ENCODE measurements at regions not wholly inside any gene's neighbourhood (a gene's known extent, or its start where the extent isn't known, plus 50 kb on each side); places are given as distances from the start of the nearest gene placed in this dataset.
A peak's percentile ranks its signal among the peaks of the same experiment; 100 is the strongest.

DNA sequence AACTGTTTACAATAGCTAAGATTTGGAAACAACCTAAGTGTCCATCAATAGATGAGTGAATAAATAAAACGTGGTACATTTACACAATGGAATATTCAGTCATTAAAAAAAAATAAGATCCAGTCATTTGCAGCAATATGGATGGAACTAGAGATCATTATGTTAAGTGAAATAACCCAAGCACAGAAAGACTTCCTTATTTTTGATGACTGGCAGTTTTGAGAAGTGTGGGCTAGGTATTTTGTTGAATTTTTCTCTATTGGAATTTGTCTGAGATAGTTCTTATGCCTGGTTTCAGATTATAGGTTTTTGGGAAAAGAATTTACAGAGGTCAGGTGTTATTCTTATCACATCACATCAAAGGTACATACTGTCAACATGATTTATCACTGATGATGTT lies 293.8 kb upstream of the ARSJ start:
- Histone ChIP-seq H3K4me3 (ENCODE audit: insufficient read depth in 1 of 2, low read depth in 1 of 2, low read length in 2 of 2) (no peak overlapping the region), H3K14ac (ENCODE audit: low read length in 2 of 2) (no peak overlapping the region), H3K23ac (ENCODE audit: low read length in 2 of 2) (no peak overlapping the region), H2BK5ac (ENCODE audit: low read depth, low read length, poor library complexity, severe bottlenecking) (no peak overlapping the region), H2BK12ac (ENCODE audit: low read length in 2 of 2) (no peak overlapping the region), H3K4me1 (ENCODE audit: control insufficient read depth, insufficient read depth, low read depth, low read length) (no peaks in the 10 kb centered on the region), H3K9me3 (ENCODE audit: control insufficient read depth, low read length) (no peaks in the 10 kb centered on the region), H2BK120ac (ENCODE audit: low read depth, low read length) (no peak overlapping the region), H3K18ac (ENCODE audit: low read depth in 1 of 2, low read length in 2 of 2) (no peak overlapping the region), H2BK15ac (ENCODE audit: low read depth, poor library complexity, severe bottlenecking) (no peak overlapping the region), H4K8ac (ENCODE audit: low read length) (no peak overlapping the region), H3K4ac (ENCODE audit: low read depth in 1 of 2, low read length in 2 of 2) (no peak overlapping the region), H3K36me3 (ENCODE audit: control insufficient read depth in 1 of 2, insufficient read depth in 2 of 2, low read depth in 1 of 2, low read length in 2 of 2) (no peaks in the 10 kb centered on the region), H2AK5ac (ENCODE audit: low read length, severe bottlenecking) (no peak overlapping the region), H3K27me3 (ENCODE audit: control insufficient read depth in 1 of 2, insufficient read depth in 1 of 2, low read length in 2 of 2) (no peaks in the 10 kb centered on the region), H2AFZ (ENCODE audit: low read depth, low read length) (no peak overlapping the region), H3K9ac (ENCODE audit: low read length) (no peak overlapping the region), H4K91ac (ENCODE audit: low read length) (no peak overlapping the region), H3K79me1 (replicated peaks; ENCODE audit: low read length, poor library complexity, severe bottlenecking) (no peaks in the 10 kb centered on the region), H3K27ac (ENCODE audit: low read length, poor library complexity, severe bottlenecking) (no peak overlapping the region), H3K4me2 (ENCODE audit: low read length, poor library complexity, severe bottlenecking) (no peak overlapping the region)
- no peak for DNase-seq
- WGBS = no CpG with 5 or more reads among the region's 1 CpG

DNA sequence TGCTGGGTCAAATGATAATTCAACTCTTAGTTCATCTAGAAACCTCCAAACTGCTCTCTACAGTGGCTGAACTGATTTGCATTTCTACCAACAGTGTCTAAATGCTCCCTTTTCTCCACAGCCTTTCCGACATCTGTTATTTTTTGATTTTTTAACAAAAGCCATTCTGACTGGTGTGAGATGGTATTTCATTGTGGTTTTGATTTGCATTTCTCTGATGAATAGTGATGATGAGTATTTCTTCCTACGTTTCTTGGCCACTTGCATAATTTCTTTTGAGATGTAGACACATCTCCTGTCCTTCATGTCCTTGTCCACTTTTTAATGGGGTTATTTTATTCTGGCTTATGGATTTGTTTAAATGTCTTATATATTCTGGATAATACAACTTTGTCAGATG lies 298.2 kb upstream of the ARSJ start:
- H4K8ac ChIP-seq (ENCODE audit: low read length) = no peak overlapping the region
- no peak overlapping the region for H3K14ac ChIP-seq (ENCODE audit: low read length in 2 of 2)
- no peak overlapping the region for H2BK12ac ChIP-seq (ENCODE audit: low read length in 2 of 2)
- no peak overlapping the region for H3K27ac ChIP-seq (ENCODE audit: low read length, poor library complexity, severe bottlenecking)
- H3K36me3 ChIP-seq (ENCODE audit: control insufficient read depth in 1 of 2, insufficient read depth in 2 of 2, low read depth in 1 of 2, low read length in 2 of 2) = no peaks in the 10 kb centered on the region
- no peak for DNase-seq
- H3K4me2 ChIP-seq (ENCODE audit: low read length, poor library complexity, severe bottlenecking) = no peak overlapping the region
- no peak overlapping the region for H3K4me3 ChIP-seq (ENCODE audit: insufficient read depth in 1 of 2, low read depth in 1 of 2, low read length in 2 of 2)
- no peaks in the 10 kb centered on the region for H3K9me3 ChIP-seq (ENCODE audit: control insufficient read depth, low read length)
- no peak overlapping the region for H4K91ac ChIP-seq (ENCODE audit: low read length)
- no peaks in the 10 kb centered on the region for H3K79me1 ChIP-seq (replicated peaks; ENCODE audit: low read length, poor library complexity, severe bottlenecking)
- H2BK15ac ChIP-seq (ENCODE audit: low read depth, poor library complexity, severe bottlenecking) = no peak overlapping the region
- no peaks in the 10 kb centered on the region for H3K27me3 ChIP-seq (ENCODE audit: control insufficient read depth in 1 of 2, insufficient read depth in 1 of 2, low read length in 2 of 2)
- no peak overlapping the region for H2BK120ac ChIP-seq (ENCODE audit: low read depth, low read length)
- no peak overlapping the region for H2BK5ac ChIP-seq (ENCODE audit: low read depth, low read length, poor library complexity, severe bottlenecking)
- H3K4me1 ChIP-seq (ENCODE audit: control insufficient read depth, insufficient read depth, low read depth, low read length) = no peaks in the 10 kb centered on the region
- H2AFZ ChIP-seq (ENCODE audit: low read depth, low read length) = no peak overlapping the region
- H3K4ac ChIP-seq (ENCODE audit: low read depth in 1 of 2, low read length in 2 of 2) = no peak overlapping the region
- no peak overlapping the region for H2AK5ac ChIP-seq (ENCODE audit: low read length, severe bottlenecking)
- no peak overlapping the region for H3K18ac ChIP-seq (ENCODE audit: low read depth in 1 of 2, low read length in 2 of 2)
- WGBS = no CpG with 5 or more reads among the region's 2 CpGs
- no peak overlapping the region for H3K23ac ChIP-seq (ENCODE audit: low read length in 2 of 2)
- H3K9ac ChIP-seq (ENCODE audit: low read length) = no peak overlapping the region

DNA sequence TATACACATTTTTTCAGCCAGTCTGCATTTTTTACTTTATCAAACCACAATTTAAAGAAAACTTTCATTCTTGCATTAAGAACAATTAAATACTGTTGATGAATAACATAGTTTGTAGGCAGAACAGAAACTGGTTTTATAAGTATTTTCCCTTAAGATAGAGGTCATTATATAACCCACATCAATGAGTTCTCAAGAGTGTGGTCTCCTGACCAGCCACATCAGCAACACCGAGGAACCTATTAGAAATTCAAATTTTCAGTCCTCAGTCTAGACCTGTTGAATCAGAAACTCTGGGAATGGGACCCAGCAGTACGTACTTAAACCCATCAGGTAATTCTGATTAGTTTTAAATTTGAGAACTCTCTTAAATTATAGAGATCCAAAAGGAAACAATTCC lies 299.6 kb upstream of the ARSJ start:
- Histone ChIP-seq H3K14ac (ENCODE audit: low read length in 2 of 2) (no peak overlapping the region), H3K4me3 (ENCODE audit: insufficient read depth in 1 of 2, low read depth in 1 of 2, low read length in 2 of 2) (no peak overlapping the region), H3K79me1 (replicated peaks; ENCODE audit: low read length, poor library complexity, severe bottlenecking) (no peaks in the 10 kb centered on the region), H3K9ac (ENCODE audit: low read length) (no peak overlapping the region), H2BK120ac (ENCODE audit: low read depth, low read length) (no peak overlapping the region), H4K8ac (ENCODE audit: low read length) (no peak overlapping the region), H3K27me3 (ENCODE audit: control insufficient read depth in 1 of 2, insufficient read depth in 1 of 2, low read length in 2 of 2) (no peaks in the 10 kb centered on the region), H3K18ac (ENCODE audit: low read depth in 1 of 2, low read length in 2 of 2) (no peak overlapping the region), H3K27ac (ENCODE audit: low read length, poor library complexity, severe bottlenecking) (no peak overlapping the region), H2AFZ (ENCODE audit: low read depth, low read length) (no peak overlapping the region), H3K4ac (ENCODE audit: low read depth in 1 of 2, low read length in 2 of 2) (no peak overlapping the region), H4K91ac (ENCODE audit: low read length) (no peak overlapping the region), H3K36me3 (ENCODE audit: control insufficient read depth in 1 of 2, insufficient read depth in 2 of 2, low read depth in 1 of 2, low read length in 2 of 2) (no peaks in the 10 kb centered on the region), H3K4me1 (ENCODE audit: control insufficient read depth, insufficient read depth, low read depth, low read length) (no peaks in the 10 kb centered on the region), H3K9me3 (ENCODE audit: control insufficient read depth, low read length) (no peaks in the 10 kb centered on the region), H2BK15ac (ENCODE audit: low read depth, poor library complexity, severe bottlenecking) (no peak overlapping the region), H2BK5ac (ENCODE audit: low read depth, low read length, poor library complexity, severe bottlenecking) (no peak overlapping the region), H2AK5ac (ENCODE audit: low read length, severe bottlenecking) (peak overlapping the region; percentile 65), H3K4me2 (ENCODE audit: low read length, poor library complexity, severe bottlenecking) (no peak overlapping the region), H3K23ac (ENCODE audit: low read length in 2 of 2) (no peak overlapping the region), H2BK12ac (ENCODE audit: low read length in 2 of 2) (no peak overlapping the region)
- WGBS = 100% methylated on average over 1 of the region's 2 CpGs
- no peak for DNase-seq

DNA sequence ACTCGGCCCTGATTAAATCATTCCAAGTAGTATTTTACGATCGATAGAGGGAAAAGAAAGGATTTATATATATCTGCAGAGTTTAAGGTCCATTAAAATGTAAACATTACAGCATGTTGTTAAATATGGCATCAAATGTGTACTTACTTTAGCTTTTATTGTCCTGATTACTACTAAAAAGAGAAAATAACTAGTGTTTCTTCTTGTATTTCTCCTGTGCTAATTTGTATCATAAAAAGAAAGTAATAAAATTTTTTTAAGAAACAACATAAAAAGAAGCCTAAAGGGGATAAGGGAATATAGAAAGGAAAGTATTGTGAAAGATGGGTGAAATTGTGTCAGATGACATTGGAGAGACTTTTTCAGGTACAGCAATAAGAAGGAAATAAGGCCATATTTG lies 300.3 kb upstream of the ARSJ start:
- no peak overlapping the region for H2BK15ac ChIP-seq (ENCODE audit: low read depth, poor library complexity, severe bottlenecking)
- no peak overlapping the region for H2BK5ac ChIP-seq (ENCODE audit: low read depth, low read length, poor library complexity, severe bottlenecking)
- no peaks in the 10 kb centered on the region for H3K27me3 ChIP-seq (ENCODE audit: control insufficient read depth in 1 of 2, insufficient read depth in 1 of 2, low read length in 2 of 2)
- no peak overlapping the region for H2BK120ac ChIP-seq (ENCODE audit: low read depth, low read length)
- DNase-seq = no peak
- H3K9ac ChIP-seq (ENCODE audit: low read length) = no peak overlapping the region
- no peak overlapping the region for H3K4me3 ChIP-seq (ENCODE audit: insufficient read depth in 1 of 2, low read depth in 1 of 2, low read length in 2 of 2)
- no peak overlapping the region for H3K4ac ChIP-seq (ENCODE audit: low read depth in 1 of 2, low read length in 2 of 2)
- no peak overlapping the region for H2AK5ac ChIP-seq (ENCODE audit: low read length, severe bottlenecking)
- H3K36me3 ChIP-seq (ENCODE audit: control insufficient read depth in 1 of 2, insufficient read depth in 2 of 2, low read depth in 1 of 2, low read length in 2 of 2) = no peaks in the 10 kb centered on the region
- no peak overlapping the region for H3K23ac ChIP-seq (ENCODE audit: low read length in 2 of 2)
- H3K14ac ChIP-seq (ENCODE audit: low read length in 2 of 2) = no peak overlapping the region
- H3K4me1 ChIP-seq (ENCODE audit: control insufficient read depth, insufficient read depth, low read depth, low read length) = no peaks in the 10 kb centered on the region
- no peaks in the 10 kb centered on the region for H3K79me1 ChIP-seq (replicated peaks; ENCODE audit: low read length, poor library complexity, severe bottlenecking)
- H4K91ac ChIP-seq (ENCODE audit: low read length) = no peak overlapping the region
- no peak overlapping the region for H2AFZ ChIP-seq (ENCODE audit: low read depth, low read length)
- H3K27ac ChIP-seq (ENCODE audit: low read length, poor library complexity, severe bottlenecking) = no peak overlapping the region
- H3K4me2 ChIP-seq (ENCODE audit: low read length, poor library complexity, severe bottlenecking) = no peak overlapping the region
- no peak overlapping the region for H4K8ac ChIP-seq (ENCODE audit: low read length)
- no peak overlapping the region for H3K18ac ChIP-seq (ENCODE audit: low read depth in 1 of 2, low read length in 2 of 2)
- WGBS = no CpG with 5 or more reads among the region's 3 CpGs
- H3K9me3 ChIP-seq (ENCODE audit: control insufficient read depth, low read length) = no peaks in the 10 kb centered on the region
- H2BK12ac ChIP-seq (ENCODE audit: low read length in 2 of 2) = no peak overlapping the region

Measured in mesenchymal stem cell (in vitro differentiated cells and primary cell).